GM23338 (cell line): ENCODE measurements at regions not wholly inside any gene's neighbourhood (a gene's known extent, or its start where the extent isn't known, plus 50 kb on each side); places are given as distances from the start of the nearest gene placed in this dataset.

Source experiments
- ATAC-seq: fragments of 200-7000 bp; cut with Tn5 transposase; 3 replicates; pipeline ENCODE4 v1.9.1; 2020
- DNase-seq: peaks from one replicate; pipeline ENCODE4 v3.0.0-alpha.2; 2015; ENCODE audit warnings: low spot score
- H2AFZ ChIP-seq: fragments of 200-600 bp; sonication (generic); 2 replicates; pipeline ENCODE4 v1.8.0; 2016; ENCODE audit warnings: antibody characterized with exemption, mild to moderate bottlenecking, moderate library complexity
- H3F3A ChIP-seq: fragments of 200-600 bp; sonication (generic); replicated peaks from 2 replicates; pipeline ENCODE4 v1.8.0; 2017; ENCODE audit warnings: antibody characterized with exemption, mixed run types, low read depth
- H3K27ac ChIP-seq: fragments of 200-600 bp; sonication (generic); 2 replicates; pipeline ENCODE4 v1.6.1; 2016; ENCODE audit warnings: low read depth
- H3K27me3 ChIP-seq: fragments of 200-600 bp; sonication (generic); 2 replicates; pipeline ENCODE4 v1.8.0; 2016; ENCODE audit warnings: mild to moderate bottlenecking, mixed run types, moderate library complexity; ENCODE audit not compliant: insufficient read depth
- H3K36me3 ChIP-seq: fragments of 200-600 bp; sonication (generic); 2 replicates; pipeline ENCODE4 v1.8.0; 2016; ENCODE audit warnings: mild to moderate bottlenecking; ENCODE audit not compliant: insufficient read depth
- H3K4me1 ChIP-seq: fragments of 200-600 bp; sonication (generic); 2 replicates; pipeline ENCODE4 v1.8.0; 2016; ENCODE audit warnings: mild to moderate bottlenecking, moderate library complexity; ENCODE audit not compliant: insufficient read depth
- H3K4me2 ChIP-seq: fragments of 200-600 bp; sonication (generic); 2 replicates; pipeline ENCODE4 v1.7.1; 2017; ENCODE audit warnings: mixed run types
- H3K4me3 ChIP-seq: fragments of 200-600 bp; sonication (generic); 2 replicates; pipeline ENCODE4 v1.6.1; 2016; ENCODE audit warnings: mixed run types
- H3K79me2 ChIP-seq: fragments of 200-600 bp; sonication (generic); replicated peaks from 2 replicates; pipeline ENCODE4 v1.8.0; 2017; ENCODE audit warnings: mild to moderate bottlenecking; ENCODE audit not compliant: insufficient read depth
- H3K9me2 ChIP-seq: fragments of 200-600 bp; sonication (generic); 2 replicates; pipeline ENCODE4 v1.8.0; 2017; ENCODE audit not compliant: insufficient read depth
- H4K20me1 ChIP-seq: fragments of 200-600 bp; sonication (generic); replicated peaks from 2 replicates; pipeline ENCODE4 v1.8.0; 2017; ENCODE audit warnings: mild to moderate bottlenecking; ENCODE audit not compliant: insufficient read depth
- H3K27ac Mint-ChIP-seq: 2 replicates; pipeline ENCODE4 v1.8.0; 2020; ENCODE audit warnings: inconsistent platforms, mild to moderate bottlenecking, moderate library complexity, mixed read lengths
- H3K27me3 Mint-ChIP-seq: 3 replicates; pipeline ENCODE4 v1.8.0; 2022; ENCODE audit warnings: low read depth, mild to moderate bottlenecking, moderate library complexity, mixed read lengths, inconsistent platforms; ENCODE audit not compliant: insufficient read depth, poor library complexity
- H3K36me3 Mint-ChIP-seq: 3 replicates; pipeline ENCODE4 v1.8.0; 2021; ENCODE audit warnings: low read depth, mild to moderate bottlenecking, inconsistent platforms, moderate library complexity, mixed read lengths
- H3K4me1 Mint-ChIP-seq: 3 replicates; pipeline ENCODE4 v1.8.0; 2020; ENCODE audit warnings: mild to moderate bottlenecking, inconsistent platforms, mixed read lengths
- H3K4me3 Mint-ChIP-seq: 3 replicates; pipeline ENCODE4 v1.8.0; 2021; ENCODE audit warnings: moderate library complexity, mild to moderate bottlenecking, inconsistent platforms, mixed read lengths
- H3K9me3 Mint-ChIP-seq: 3 replicates; pipeline ENCODE4 v1.8.0; 2020; ENCODE audit warnings: moderate library complexity, mild to moderate bottlenecking, inconsistent platforms, mixed read lengths
- CREB1 ChIP-seq: fragments of 250-450 bp; sonication (Bioruptor Pico); IDR thresholded peaks from 2 replicates; pipeline ENCODE4 v1.5.0; 2020; ENCODE audit warnings: low read depth, mild to moderate bottlenecking, moderate library complexity
- CTCF ChIP-seq, 2 experiments: fragments of 200-600 bp in 1 of 2; sonication (generic) in 1 of 2; conservative IDR thresholded peaks; 2 replicates each; pipeline versions ENCODE4 v1.5.1 to v1.6.1; 2016 to 2017; ENCODE audit warnings: antibody characterized with exemption in 2 of 2, low read depth in 2 of 2, mild to moderate bottlenecking in 2 of 2, moderate library complexity in 1 of 2
- EZH2phosphoT487 ChIP-seq: fragments of 200-600 bp; sonication (generic); IDR thresholded peaks from one replicate; pipeline ENCODE4 v1.8.1; 2018; ENCODE audit warnings: antibody characterized with exemption; ENCODE audit not compliant: unreplicated experiment
- JUNB ChIP-seq: IDR thresholded peaks from one replicate; pipeline ENCODE4 v1.6.1; 2016; ENCODE audit warnings: antibody characterized with exemption; ENCODE audit not compliant: unreplicated experiment
- NANOG ChIP-seq: IDR thresholded peaks from 2 replicates; pipeline ENCODE4 v1.6.1; 2016; ENCODE audit warnings: antibody characterized with exemption, borderline replicate concordance
- POLR2AphosphoS5 ChIP-seq: IDR thresholded peaks from 2 replicates; pipeline ENCODE4 v1.6.1; 2016; ENCODE audit warnings: antibody characterized with exemption, low read depth
- STAT1 ChIP-seq: IDR thresholded peaks from one replicate; pipeline ENCODE4 v1.6.1; 2016; ENCODE audit warnings: antibody characterized with exemption; ENCODE audit not compliant: unreplicated experiment
- ZNF114 ChIP-seq: fragments of 250-450 bp; sonication (Bioruptor Pico); IDR thresholded peaks from 2 replicates; pipeline ENCODE4 v1.5.0; 2020; ENCODE audit warnings: mild to moderate bottlenecking, moderate library complexity
- ZNF331 ChIP-seq: fragments of 250-450 bp; sonication (Bioruptor Pico); IDR thresholded peaks from 2 replicates; pipeline ENCODE4 v1.5.0; 2020; ENCODE audit warnings: low read depth, mild to moderate bottlenecking, moderate library complexity
- ZNF462 ChIP-seq: fragments of 250-450 bp; sonication (Bioruptor Pico); IDR thresholded peaks from 2 replicates; pipeline ENCODE4 v1.5.0; 2020; ENCODE audit warnings: mild to moderate bottlenecking, moderate library complexity
- TF ChIP-seq, protein P1 (sequence below): IDR thresholded peaks from one replicate; pipeline ENCODE4 v1.6.1; 2018; ENCODE audit warnings: antibody characterized with exemption; ENCODE audit not compliant: unreplicated experiment

DNA sequence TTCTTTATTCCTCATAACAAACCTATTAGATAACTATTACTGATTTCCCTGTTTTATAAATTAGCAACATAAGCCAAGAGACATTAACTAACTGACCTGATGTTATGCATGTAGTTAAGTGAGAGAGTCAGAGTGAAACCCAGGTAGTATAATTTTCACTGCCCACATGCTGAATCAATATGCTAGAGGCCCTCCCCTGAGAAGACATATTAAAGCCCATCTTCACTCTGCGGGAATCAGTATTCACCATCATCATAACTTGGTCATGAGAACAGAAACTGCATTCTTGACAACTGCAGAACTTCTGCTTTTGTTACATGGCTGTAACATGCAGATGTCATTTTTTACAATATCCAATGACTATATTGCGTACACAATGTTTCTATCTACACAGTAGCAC, 1324.3 kb downstream of the ARAP2 start:
- Histone ChIP-seq H4K20me1 (no peaks in the 10 kb centered on the region), H3K79me2 (no peaks in the 10 kb centered on the region), H3K4me2 (no peak overlapping the region), H3K9me2 (peaks cover 3% of the 10 kb centered on the region), H3K4me3 (no peak overlapping the region), H2AFZ (no peak overlapping the region), H3K27me3 (no peaks in the 10 kb centered on the region), H3K4me1 (no peaks in the 10 kb centered on the region), H3K36me3 (no peaks in the 10 kb centered on the region), H3F3A (no peaks in the 10 kb centered on the region), H3K27ac (no peak overlapping the region)
- TF ChIP-seq ZNF331, result no peak
- TF ChIP-seq EZH2phosphoT487, result no peak
- no peak for TF ChIP-seq ZNF114 (CRISPR knock-in tag)
- no peak for TF ChIP-seq POLR2AphosphoS5
- no peak for TF ChIP-seq JUNB
- TF ChIP-seq STAT1, result no peak
- no peak for TF ChIP-seq CREB1
- TF ChIP-seq NANOG, result no peak
- no peak for TF ChIP-seq ZNF462 (CRISPR knock-in tag)
- TF ChIP-seq, protein P1, sequence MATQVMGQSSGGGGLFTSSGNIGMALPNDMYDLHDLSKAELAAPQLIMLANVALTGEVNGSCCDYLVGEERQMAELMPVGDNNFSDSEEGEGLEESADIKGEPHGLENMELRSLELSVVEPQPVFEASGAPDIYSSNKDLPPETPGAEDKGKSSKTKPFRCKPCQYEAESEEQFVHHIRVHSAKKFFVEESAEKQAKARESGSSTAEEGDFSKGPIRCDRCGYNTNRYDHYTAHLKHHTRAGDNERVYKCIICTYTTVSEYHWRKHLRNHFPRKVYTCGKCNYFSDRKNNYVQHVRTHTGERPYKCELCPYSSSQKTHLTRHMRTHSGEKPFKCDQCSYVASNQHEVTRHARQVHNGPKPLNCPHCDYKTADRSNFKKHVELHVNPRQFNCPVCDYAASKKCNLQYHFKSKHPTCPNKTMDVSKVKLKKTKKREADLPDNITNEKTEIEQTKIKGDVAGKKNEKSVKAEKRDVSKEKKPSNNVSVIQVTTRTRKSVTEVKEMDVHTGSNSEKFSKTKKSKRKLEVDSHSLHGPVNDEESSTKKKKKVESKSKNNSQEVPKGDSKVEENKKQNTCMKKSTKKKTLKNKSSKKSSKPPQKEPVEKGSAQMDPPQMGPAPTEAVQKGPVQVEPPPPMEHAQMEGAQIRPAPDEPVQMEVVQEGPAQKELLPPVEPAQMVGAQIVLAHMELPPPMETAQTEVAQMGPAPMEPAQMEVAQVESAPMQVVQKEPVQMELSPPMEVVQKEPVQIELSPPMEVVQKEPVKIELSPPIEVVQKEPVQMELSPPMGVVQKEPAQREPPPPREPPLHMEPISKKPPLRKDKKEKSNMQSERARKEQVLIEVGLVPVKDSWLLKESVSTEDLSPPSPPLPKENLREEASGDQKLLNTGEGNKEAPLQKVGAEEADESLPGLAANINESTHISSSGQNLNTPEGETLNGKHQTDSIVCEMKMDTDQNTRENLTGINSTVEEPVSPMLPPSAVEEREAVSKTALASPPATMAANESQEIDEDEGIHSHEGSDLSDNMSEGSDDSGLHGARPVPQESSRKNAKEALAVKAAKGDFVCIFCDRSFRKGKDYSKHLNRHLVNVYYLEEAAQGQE, result no peak
- TF ChIP-seq CTCF (conservative IDR thresholded peaks at IDR 0.05; ENCODE audit: low read depth in 2 of 2), result no peak
- Mint-ChIP-seq H3K4me1 (no peaks in the 10 kb centered on the region), H3K27me3 (no peaks in the 10 kb centered on the region), H3K36me3 (no peaks in the 10 kb centered on the region), H3K9me3 (no peaks in the 10 kb centered on the region; the same call in 1 of the 3 replicates), H3K27ac (no peak overlapping the region), H3K4me3 (no peak overlapping the region)
- DNase-seq (no peak), ATAC-seq (no peak)
